Cardiac fibroblast (primary cell): ENCODE measurements at regions not wholly inside any gene's neighbourhood (a gene's known extent, or its start where the extent isn't known, plus 50 kb on each side); places are given as distances from the start of the nearest gene placed in this dataset.
"Not testable (repeated sequence)": the region's sequence is repeated elsewhere in the genome, so short reads cannot be mapped to it uniquely, and the experiment has no call there.

Experiments used
- DNase-seq, 2 donors: peaks; one replicate each; pipeline versions ENCODE4 v3.0.0 to v3.0.0-alpha.2; 2010; ENCODE audit warnings: low read depth in 2 of 2
- H3K4me3 ChIP-seq, 2 donors: replicated peaks in 1 of 2; 1 replicate in 1 of 2; 2 replicates in 1 of 2; pipeline ENCODE4 v1.5.1; 2011; ENCODE audit warnings: low read depth in 2 of 2, low read length in 2 of 2, mild to moderate bottlenecking in 2 of 2, moderate library complexity in 1 of 2
- TF ChIP-seq, protein P1 (sequence below): IDR thresholded peaks from one replicate; pipeline ENCODE4 v1.5.1; 2011; ENCODE audit warnings: low read depth, mild to moderate bottlenecking, low read length, inconsistent platforms

DNA sequence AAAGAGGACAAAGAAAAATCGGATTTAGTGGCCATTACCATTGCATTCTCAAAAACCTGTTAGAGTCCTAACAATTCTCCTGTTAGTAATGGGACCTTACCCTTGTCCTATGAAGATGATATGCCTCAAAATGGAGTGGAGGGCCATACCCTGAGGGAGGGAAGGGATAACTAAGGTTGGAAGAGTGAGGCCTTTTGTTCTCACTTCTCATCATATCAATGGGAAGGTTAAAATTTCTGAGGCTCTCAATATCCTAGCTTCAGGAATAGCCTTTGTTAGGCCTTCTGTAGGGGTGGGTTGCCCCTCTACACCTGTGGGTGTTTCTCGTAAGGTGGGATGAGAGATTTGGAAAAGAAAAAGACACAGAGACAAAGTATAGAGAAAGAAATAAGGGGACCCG is 109.4 kb upstream of the SGIP1 start:
- not testable (repeated sequence) for H3K4me3 ChIP-seq, DNase-seq

DNA sequence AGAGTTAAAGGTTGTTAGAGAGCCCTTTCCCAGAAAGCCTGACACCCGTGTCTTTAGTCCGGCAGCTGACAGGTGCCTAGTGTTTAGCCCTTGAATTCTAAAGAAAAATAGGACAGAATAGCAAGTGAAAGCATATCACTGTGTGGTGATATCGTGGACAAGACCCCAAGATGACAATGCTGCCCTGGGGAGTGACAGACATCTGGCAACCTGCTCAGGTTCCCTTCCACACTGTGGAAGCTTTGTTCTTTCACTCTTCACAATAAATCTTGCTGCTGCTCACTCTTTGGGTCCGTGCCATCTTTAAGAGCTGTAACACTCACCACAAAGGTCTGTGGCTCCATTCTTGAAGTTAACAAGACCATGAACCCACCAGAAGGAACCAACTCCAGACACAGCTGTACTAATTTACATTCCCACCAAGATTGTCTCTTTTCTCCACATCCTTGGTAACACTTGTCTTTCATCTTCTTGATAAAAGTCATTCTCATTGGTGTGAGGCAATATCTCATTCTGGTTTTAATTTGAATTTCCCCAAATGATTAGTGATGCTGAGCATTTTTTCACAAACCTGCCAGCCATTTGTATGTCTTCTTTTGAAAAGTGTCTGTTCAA is 107.6 kb upstream of the SGIP1 start:
- H3K4me3 ChIP-seq = no peak overlapping the region
- TF ChIP-seq, protein P1, sequence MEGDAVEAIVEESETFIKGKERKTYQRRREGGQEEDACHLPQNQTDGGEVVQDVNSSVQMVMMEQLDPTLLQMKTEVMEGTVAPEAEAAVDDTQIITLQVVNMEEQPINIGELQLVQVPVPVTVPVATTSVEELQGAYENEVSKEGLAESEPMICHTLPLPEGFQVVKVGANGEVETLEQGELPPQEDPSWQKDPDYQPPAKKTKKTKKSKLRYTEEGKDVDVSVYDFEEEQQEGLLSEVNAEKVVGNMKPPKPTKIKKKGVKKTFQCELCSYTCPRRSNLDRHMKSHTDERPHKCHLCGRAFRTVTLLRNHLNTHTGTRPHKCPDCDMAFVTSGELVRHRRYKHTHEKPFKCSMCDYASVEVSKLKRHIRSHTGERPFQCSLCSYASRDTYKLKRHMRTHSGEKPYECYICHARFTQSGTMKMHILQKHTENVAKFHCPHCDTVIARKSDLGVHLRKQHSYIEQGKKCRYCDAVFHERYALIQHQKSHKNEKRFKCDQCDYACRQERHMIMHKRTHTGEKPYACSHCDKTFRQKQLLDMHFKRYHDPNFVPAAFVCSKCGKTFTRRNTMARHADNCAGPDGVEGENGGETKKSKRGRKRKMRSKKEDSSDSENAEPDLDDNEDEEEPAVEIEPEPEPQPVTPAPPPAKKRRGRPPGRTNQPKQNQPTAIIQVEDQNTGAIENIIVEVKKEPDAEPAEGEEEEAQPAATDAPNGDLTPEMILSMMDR = no peak
- DNase-seq = no peak

DNA sequence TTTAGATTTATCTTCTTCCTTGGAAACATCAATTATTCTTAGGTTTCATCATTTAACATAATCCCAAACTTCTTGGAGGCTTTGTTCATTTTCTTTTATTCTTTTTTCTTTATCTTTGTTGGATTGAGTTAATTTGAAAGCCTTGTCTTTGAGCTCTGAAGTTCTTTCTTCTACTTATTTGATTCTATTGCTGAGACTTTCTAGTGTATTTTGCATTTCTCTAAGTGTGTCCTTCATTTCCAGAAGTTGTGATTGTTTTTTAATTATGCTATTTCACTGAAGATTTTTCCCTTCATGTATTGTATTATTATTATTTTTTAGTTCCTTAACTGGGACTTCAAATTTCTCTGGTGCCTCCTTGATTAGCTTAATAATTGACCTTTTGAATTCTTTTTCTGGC is 103.1 kb upstream of the SGIP1 start:
- DNase-seq = not testable (repeated sequence)

DNA sequence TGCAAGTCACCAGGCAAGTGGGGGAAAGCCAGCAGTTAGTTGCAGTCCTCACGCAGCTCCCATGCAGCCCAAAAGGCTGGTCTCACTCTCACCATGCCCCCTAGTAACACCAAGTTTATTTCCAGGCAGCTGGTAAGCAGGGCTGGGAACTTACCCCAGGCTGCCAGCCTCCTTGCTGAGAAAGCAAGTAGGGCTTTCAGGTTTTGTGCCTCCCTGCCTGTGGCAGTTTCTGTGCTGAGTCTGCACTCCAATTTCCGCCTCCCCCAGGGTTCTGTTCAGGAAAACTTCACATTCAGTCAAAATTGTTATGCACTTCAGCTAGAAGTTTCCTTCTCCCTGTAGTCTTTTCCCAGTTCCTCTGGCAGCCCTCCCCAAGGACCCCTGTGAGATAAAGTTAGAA is 102.0 kb upstream of the SGIP1 start:
- no peak overlapping the region for H3K4me3 ChIP-seq
- DNase-seq = no peak
- TF ChIP-seq, protein P1 = no peak

More for the DNA sequence above, 103.1 kb upstream of the SGIP1 start:
- H3K4me3 ChIP-seq = not testable (repeated sequence)

DNA sequence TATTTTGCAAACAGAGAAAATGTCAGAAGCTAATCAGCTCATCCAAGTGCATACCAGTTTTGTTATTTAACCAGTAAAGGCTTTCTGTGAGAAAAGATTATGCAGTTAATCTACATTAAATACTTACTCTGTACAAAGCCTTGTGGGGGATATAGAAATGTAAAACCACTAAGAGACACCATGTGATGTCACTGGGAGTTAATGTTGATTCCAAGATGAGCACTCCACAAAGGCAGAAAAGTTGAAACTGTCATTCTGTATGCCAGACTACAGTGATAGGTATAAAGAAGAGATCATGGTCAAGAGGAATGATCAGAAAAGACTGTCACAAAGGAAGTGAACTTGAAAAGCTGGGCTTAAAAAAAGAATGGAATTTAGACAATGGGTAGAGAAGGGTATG is 100.3 kb upstream of the SGIP1 start:
- DNase-seq = no peak
- TF ChIP-seq, protein P1 = no peak
- no peak overlapping the region for H3K4me3 ChIP-seq

DNA sequence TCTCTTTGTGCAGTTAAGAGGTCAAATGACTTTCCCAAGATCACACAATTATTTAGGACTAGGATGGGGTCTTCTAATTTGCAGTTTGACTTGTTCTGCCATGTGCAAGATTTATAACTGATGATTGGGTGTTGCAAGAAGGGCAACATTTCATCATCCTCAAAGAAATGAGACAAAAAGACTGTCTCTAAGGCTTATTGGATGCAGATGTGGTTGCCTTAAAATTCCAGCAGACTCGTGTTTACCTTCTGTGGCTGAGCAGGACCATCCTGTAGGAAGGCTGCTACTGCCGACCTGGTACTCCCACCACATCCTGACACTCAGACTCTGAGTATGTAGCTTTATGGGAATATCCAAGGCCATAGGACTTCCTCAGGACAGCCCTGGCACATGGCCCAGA is 99.9 kb upstream of the SGIP1 start:
- TF ChIP-seq, protein P1 = no peak
- peak in 1 of 2 donors; percentile 12 for DNase-seq
- H3K4me3 ChIP-seq = no peak overlapping the region

DNA sequence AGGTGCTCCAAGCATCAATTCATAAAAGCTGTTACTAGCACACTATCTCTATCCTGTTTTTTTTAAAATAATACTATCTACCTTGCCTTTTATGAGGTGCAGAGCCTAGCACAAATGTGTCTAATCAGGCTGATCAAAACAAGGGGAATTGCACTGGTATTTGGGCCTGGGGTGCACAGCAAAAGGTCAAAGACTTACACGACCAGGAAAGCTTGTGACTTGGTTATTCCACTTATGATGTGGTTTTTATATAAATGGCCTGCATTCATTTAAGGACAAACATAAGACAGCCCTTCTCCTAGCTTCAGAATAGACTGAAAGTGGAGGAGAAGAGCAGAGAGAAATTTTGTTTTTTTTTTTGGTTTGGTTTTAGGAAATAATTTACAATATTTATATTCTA is 98.4 kb upstream of the SGIP1 start:
- TF ChIP-seq, protein P1 = no peak
- no peak overlapping the region for H3K4me3 ChIP-seq
- no peak for DNase-seq

DNA sequence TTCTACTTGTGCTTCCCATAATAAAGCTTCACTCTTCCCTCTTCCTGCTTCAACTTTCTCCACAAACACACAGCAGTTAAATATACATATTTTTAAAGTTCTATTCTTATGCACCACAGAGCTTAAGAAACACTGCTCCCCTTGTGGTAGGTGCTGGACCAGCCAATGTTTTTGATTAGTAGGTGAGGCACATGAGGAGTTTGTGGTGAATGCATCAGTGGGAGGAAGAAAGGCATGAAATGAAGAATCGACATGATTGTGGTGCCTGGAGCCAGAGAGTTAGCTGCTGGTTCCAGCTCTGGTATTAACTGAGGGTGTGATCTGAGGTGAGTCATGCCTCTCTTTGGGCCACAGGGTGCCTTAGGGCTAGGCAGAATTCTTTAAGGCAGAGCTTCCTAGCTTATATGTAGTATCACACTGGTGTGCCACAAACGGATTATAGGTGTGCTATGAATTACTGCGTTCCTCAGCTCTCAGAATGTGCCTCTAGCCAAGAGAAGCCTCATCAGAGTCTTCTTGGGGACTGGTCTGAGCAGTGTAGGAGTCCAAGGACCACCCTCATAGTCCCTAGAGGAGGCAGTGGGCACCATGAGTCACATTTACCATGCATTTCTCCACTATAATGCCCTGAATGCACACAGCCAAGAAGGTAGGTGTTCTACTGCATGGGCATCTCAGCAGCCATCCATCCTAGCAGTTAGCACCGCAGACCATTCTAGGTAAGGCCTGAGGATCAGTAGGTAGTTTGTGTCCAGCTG is 97.4 kb upstream of the SGIP1 start:
- H3K4me3 ChIP-seq = no peak overlapping the region
- TF ChIP-seq, protein P1 = peak; percentile 51
- DNase-seq = peak; percentile 70 to 71
